H9 (cell line): ENCODE measurements at regions not wholly inside any gene's neighbourhood (a gene's known extent, or its start where the extent isn't known, plus 50 kb on each side); places are given as distances from the start of the nearest gene placed in this dataset.

ENCODE experiments used
- DNase-seq: peaks from one replicate; pipeline ENCODE4 v3.0.0-alpha.2; 2017
- H2AFZ ChIP-seq: one replicate; pipeline ENCODE4 v1.6.1; 2013; ENCODE audit warnings: mild to moderate bottlenecking, low read length, control low read depth, moderate library complexity
- H2AK5ac ChIP-seq: 2 replicates; pipeline ENCODE4 v1.6.1; 2013; ENCODE audit warnings: low read length, control low read depth, mixed read lengths; ENCODE audit not compliant: insufficient read length
- H2BK120ac ChIP-seq: one replicate; pipeline ENCODE4 v1.6.1; 2013; ENCODE audit warnings: low read depth, mild to moderate bottlenecking, low read length, control low read depth, inconsistent platforms; ENCODE audit not compliant: poor library complexity, severe bottlenecking
- H2BK12ac ChIP-seq: 2 replicates; pipeline ENCODE4 v1.6.1; 2013; ENCODE audit warnings: low read length, control low read depth, mixed read lengths, low read depth; ENCODE audit not compliant: insufficient read length
- H2BK15ac ChIP-seq: 2 replicates; pipeline ENCODE4 v1.6.1; 2013; ENCODE audit warnings: low read depth, low read length, control low read depth
- H2BK20ac ChIP-seq: one replicate; pipeline ENCODE4 v1.6.1; 2013; ENCODE audit warnings: low read depth, mild to moderate bottlenecking, low read length, control low read depth, inconsistent platforms; ENCODE audit not compliant: poor library complexity, severe bottlenecking
- H2BK5ac ChIP-seq: 2 replicates; pipeline ENCODE4 v1.6.1; 2013; ENCODE audit warnings: low read length, control low read depth, mixed read lengths; ENCODE audit not compliant: insufficient read length
- H3K14ac ChIP-seq: 2 replicates; pipeline ENCODE4 v1.6.1; 2013; ENCODE audit warnings: low read length, control low read depth; ENCODE audit not compliant: insufficient read depth
- H3K18ac ChIP-seq: 2 replicates; pipeline ENCODE4 v1.6.1; 2013; ENCODE audit warnings: low read depth, mild to moderate bottlenecking, mixed read lengths, low read length, control low read depth; ENCODE audit not compliant: insufficient read length
- H3K23ac ChIP-seq: 2 replicates; pipeline ENCODE4 v1.6.1; 2013; ENCODE audit warnings: low read length, control low read depth, mixed read lengths, low read depth; ENCODE audit not compliant: insufficient read length
- H3K23me2 ChIP-seq: 2 replicates; pipeline ENCODE4 v1.6.1; 2013; ENCODE audit warnings: low read depth, mild to moderate bottlenecking, mixed read lengths, low read length, control low read depth; ENCODE audit not compliant: insufficient read length, poor library complexity, severe bottlenecking
- H3K27ac ChIP-seq: 2 replicates; pipeline ENCODE4 v1.5.1; 2013; ENCODE audit warnings: low read length, control low read depth, mixed read lengths, low read depth; ENCODE audit not compliant: insufficient read length
- H3K27me3 ChIP-seq: 2 replicates; pipeline ENCODE4 v1.6.1; 2013; ENCODE audit warnings: low read length, control low read depth, inconsistent platforms; ENCODE audit not compliant: insufficient read depth
- H3K4ac ChIP-seq: 2 replicates; pipeline ENCODE4 v1.6.1; 2013; ENCODE audit warnings: low read depth, mild to moderate bottlenecking, control low read depth, inconsistent platforms, low read length, moderate library complexity
- H3K4me1 ChIP-seq: 2 replicates; pipeline ENCODE4 v1.6.1; 2013; ENCODE audit warnings: low read length, control low read depth, inconsistent platforms; ENCODE audit not compliant: insufficient read depth
- H3K4me2 ChIP-seq: 2 replicates; pipeline ENCODE4 v1.6.1; 2013; ENCODE audit warnings: low read length, control low read depth, mixed read lengths; ENCODE audit not compliant: insufficient read length, insufficient read depth
- H3K56ac ChIP-seq: 2 replicates; pipeline ENCODE4 v1.6.1; 2013; ENCODE audit warnings: low read depth, mild to moderate bottlenecking, mixed read lengths, low read length, control low read depth; ENCODE audit not compliant: insufficient read length
- H3K79me1 ChIP-seq: 2 replicates; pipeline ENCODE4 v1.6.1; 2013; ENCODE audit warnings: low read depth, mild to moderate bottlenecking, moderate library complexity, low read length, control low read depth, inconsistent platforms; ENCODE audit not compliant: insufficient read depth, poor library complexity, severe bottlenecking
- H3K79me2 ChIP-seq: 2 replicates; pipeline ENCODE4 v1.6.1; 2013; ENCODE audit warnings: low read length, control low read depth, inconsistent platforms; ENCODE audit not compliant: insufficient read depth
- H3K9ac ChIP-seq: 2 replicates; pipeline ENCODE4 v1.6.1; 2013; ENCODE audit warnings: low read length, control low read depth, mixed read lengths; ENCODE audit not compliant: insufficient read length; ENCODE audit errors: extremely low read depth
- H3K9me3 ChIP-seq: one replicate; pipeline ENCODE4 v1.6.1; 2013; ENCODE audit warnings: low read depth, low read length, inconsistent platforms; ENCODE audit not compliant: control insufficient read depth
- H3T11ph ChIP-seq: one replicate; pipeline ENCODE4 v1.6.1; 2013; ENCODE audit warnings: mild to moderate bottlenecking, low read length, control low read depth, inconsistent platforms
- H4K20me1 ChIP-seq: one replicate; pipeline ENCODE4 v1.6.1; 2013; ENCODE audit not compliant: control insufficient read depth, insufficient read length, insufficient read depth
- H4K5ac ChIP-seq: 2 replicates; pipeline ENCODE4 v1.6.1; 2013; ENCODE audit warnings: low read depth, mild to moderate bottlenecking, mixed read lengths, low read length, control low read depth; ENCODE audit not compliant: insufficient read length
- H4K8ac ChIP-seq: replicated peaks from 2 replicates; pipeline ENCODE4 v1.6.1; 2013; ENCODE audit warnings: low read length, control low read depth, mixed read lengths, low read depth; ENCODE audit not compliant: insufficient read length
- H4K91ac ChIP-seq: 2 replicates; pipeline ENCODE4 v1.6.1; 2013; ENCODE audit warnings: low read depth, mild to moderate bottlenecking, moderate library complexity, mixed read lengths, low read length, control low read depth; ENCODE audit not compliant: insufficient read length
- H3K27ac Mint-ChIP-seq, 3 experiments: 2 replicates in 2 of 3; 3 replicates in 1 of 3; pipeline ENCODE4 v1.8.0; 2020 to 2021; ENCODE audit warnings: mixed read lengths in 3 of 3, mild to moderate bottlenecking in 1 of 3, moderate library complexity in 1 of 3
- H3K27me3 Mint-ChIP-seq: 2 replicates; pipeline ENCODE4 v1.8.0; 2021; ENCODE audit warnings: low read depth, mild to moderate bottlenecking, moderate library complexity, mixed read lengths
- H3K36me3 Mint-ChIP-seq, 3 experiments: 2 replicates in 2 of 3; 3 replicates in 1 of 3; pipeline ENCODE4 v1.8.0; 2020 to 2021; ENCODE audit warnings: low read depth in 3 of 3, mixed read lengths in 3 of 3; ENCODE audit not compliant: insufficient read depth in 1 of 3
- H3K4me1 Mint-ChIP-seq, 2 experiments: 2 replicates each; pipeline ENCODE4 v1.8.0; 2020; ENCODE audit warnings: mixed read lengths in 2 of 2
- H3K4me3 Mint-ChIP-seq, 2 experiments: 2 replicates in 1 of 2; 3 replicates in 1 of 2; pipeline ENCODE4 v1.8.0; 2020 to 2021; ENCODE audit warnings: mild to moderate bottlenecking in 2 of 2, mixed read lengths in 2 of 2, moderate library complexity in 1 of 2
- H3K9me3 Mint-ChIP-seq, 2 experiments: 2 replicates in 1 of 2; 3 replicates in 1 of 2; pipeline ENCODE4 v1.8.0; 2020; ENCODE audit warnings: mild to moderate bottlenecking in 2 of 2, mixed read lengths in 2 of 2, moderate library complexity in 1 of 2
- CTCF ChIP-seq: fragments of 200-600 bp; sonication (generic); conservative IDR thresholded peaks from 3 replicates; pipeline ENCODE4 v1.8.0; 2021; ENCODE audit warnings: antibody characterized with exemption, mild to moderate bottlenecking
- WGBS: extraction: QIAGEN DNeasy Blood & Tissue Kit; methylation state at CpG from one replicate; pipeline ENCODE4 v1.1.7; 2013; ENCODE audit warnings: missing lambda C conversion rate, low lambda C conversion rate, mixed read lengths; ENCODE audit not compliant: insufficient read length; ENCODE audit errors: extremely low coverage; 5-methylcytosine and 5-hydroxymethylcytosine counted together

GRCh38 chr5:54860321-54860720 is 125.1 kb downstream of the ESM1 start:
- WGBS, result no CpG with 5 or more reads among the region's 2 CpGs
- no peak for TF ChIP-seq CTCF
- Histone ChIP-seq H4K91ac (no peak overlapping the region), H3K4me2 (no peak overlapping the region), H3K23me2 (no peaks in the 10 kb centered on the region), H2BK5ac (no peak overlapping the region), H3K18ac (no peak overlapping the region), H3K4me1 (no peaks in the 10 kb centered on the region), H2BK12ac (no peak overlapping the region), H3K4ac (no peak overlapping the region), H3K27ac (no peak overlapping the region), H3K56ac (no peak overlapping the region), H3K27me3 (no peaks in the 10 kb centered on the region), H4K20me1 (no peaks in the 10 kb centered on the region), H2BK15ac (no peak overlapping the region), H4K8ac (no peak overlapping the region), H3K79me1 (no peaks in the 10 kb centered on the region), H3K9ac (no peak overlapping the region), H3K79me2 (no peaks in the 10 kb centered on the region), H3K14ac (no peak overlapping the region), H2BK120ac (no peak overlapping the region), H2BK20ac (no peak overlapping the region), H3T11ph (no peak overlapping the region), H4K5ac (no peak overlapping the region), H2AK5ac (no peak overlapping the region), H3K9me3 (peaks cover 7% of the 10 kb centered on the region), H3K23ac (no peak overlapping the region), H2AFZ (no peak overlapping the region)
- Mint-ChIP-seq H3K4me1 (peaks cover 3 to 4% of the 10 kb centered on the region in 2 experiments; a peak in 2 of 4 replicates), H3K27me3 (peaks cover 2% of the 10 kb centered on the region), H3K36me3 (peaks cover 0 to 8% (median 7%) of the 10 kb centered on the region in 3 experiments; a peak in 4 of 7 replicates), H3K4me3 (no peak overlapping the region), H3K27ac (no peak overlapping the region), H3K9me3 (peaks cover 22 to 28% of the 10 kb centered on the region in 2 experiments)
- DNase-seq, result no peak
